ENCODE measurements at regions not wholly inside any gene's neighbourhood (a gene's known extent, or its start where the extent isn't known, plus 50 kb on each side); places are given as distances from the start of the nearest gene placed in this dataset.
A peak's percentile ranks its signal among the peaks of the same experiment; 100 is the strongest.
"Not testable (repeated sequence)": the region's sequence is repeated elsewhere in the genome, so short reads cannot be mapped to it uniquely, and the experiment has no call there.

DNA sequence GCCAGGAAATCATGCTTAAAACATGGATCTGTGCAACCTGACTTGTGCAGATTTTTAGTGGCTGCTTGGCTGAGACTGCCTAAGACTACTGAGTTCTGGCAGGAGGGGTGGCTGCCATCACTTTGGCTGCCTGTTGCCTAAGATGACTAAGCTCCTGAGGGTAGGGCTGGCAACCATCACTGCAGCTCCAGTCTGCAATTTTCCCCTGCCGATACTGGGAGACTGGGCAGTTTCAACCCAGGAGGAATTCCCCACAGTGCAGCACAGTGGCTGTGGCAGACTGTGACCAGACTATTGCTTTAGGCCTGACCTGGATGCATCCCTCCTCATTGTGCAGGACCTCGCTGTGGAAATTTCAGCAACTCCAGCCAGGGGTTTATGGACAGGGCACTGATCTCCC lies 544.9 kb downstream of the ANKRD50 start:
- H3K4me3 ChIP-seq (ENCODE audit: low read depth, low read length), result no peak overlapping the region
- H2AFZ ChIP-seq (ENCODE audit: low read length, unreplicated experiment), result no peak overlapping the region
- no peaks in the 10 kb centered on the region for H3K4me1 ChIP-seq (ENCODE audit: control insufficient read depth, insufficient read depth, low read length, unreplicated experiment)
- no peak overlapping the region for H3K27ac ChIP-seq (ENCODE audit: low read depth, low read length)
- H3K36me3 ChIP-seq (ENCODE audit: insufficient read depth, low read length), result no peaks in the 10 kb centered on the region
- no peaks in the 10 kb centered on the region for H3K79me2 ChIP-seq (ENCODE audit: control insufficient read depth, insufficient read depth, low read length, unreplicated experiment)
- no peaks in the 10 kb centered on the region for H3K27me3 ChIP-seq (ENCODE audit: insufficient read depth, low read length)

DNA sequence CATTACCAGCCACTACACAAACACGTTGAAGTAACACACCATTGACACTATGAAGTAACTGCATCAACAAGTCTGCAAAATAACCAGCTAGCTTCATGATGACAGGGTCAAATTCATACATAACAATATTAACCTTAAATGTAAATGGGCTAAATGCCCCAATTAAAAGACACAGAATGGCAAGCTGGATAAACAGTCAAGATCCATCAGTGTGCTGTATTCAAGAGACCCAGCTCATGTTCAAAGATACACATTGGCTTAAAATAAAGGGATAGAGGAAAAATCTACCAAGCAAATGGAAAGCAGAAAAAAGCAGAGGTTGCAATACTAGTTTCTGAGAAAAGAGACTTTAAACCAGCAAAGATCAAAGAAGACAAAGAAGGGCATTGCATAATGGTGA lies 543.0 kb downstream of the ANKRD50 start:
- not testable (repeated sequence) for H2AFZ ChIP-seq (ENCODE audit: low read length, unreplicated experiment); H3K27me3 ChIP-seq (ENCODE audit: insufficient read depth, low read length); H3K4me1 ChIP-seq (ENCODE audit: control insufficient read depth, insufficient read depth, low read length, unreplicated experiment); H3K79me2 ChIP-seq (ENCODE audit: control insufficient read depth, insufficient read depth, low read length, unreplicated experiment); H3K27ac ChIP-seq (ENCODE audit: low read depth, low read length); H3K4me3 ChIP-seq (ENCODE audit: low read depth, low read length); H3K36me3 ChIP-seq (ENCODE audit: insufficient read depth, low read length)

DNA sequence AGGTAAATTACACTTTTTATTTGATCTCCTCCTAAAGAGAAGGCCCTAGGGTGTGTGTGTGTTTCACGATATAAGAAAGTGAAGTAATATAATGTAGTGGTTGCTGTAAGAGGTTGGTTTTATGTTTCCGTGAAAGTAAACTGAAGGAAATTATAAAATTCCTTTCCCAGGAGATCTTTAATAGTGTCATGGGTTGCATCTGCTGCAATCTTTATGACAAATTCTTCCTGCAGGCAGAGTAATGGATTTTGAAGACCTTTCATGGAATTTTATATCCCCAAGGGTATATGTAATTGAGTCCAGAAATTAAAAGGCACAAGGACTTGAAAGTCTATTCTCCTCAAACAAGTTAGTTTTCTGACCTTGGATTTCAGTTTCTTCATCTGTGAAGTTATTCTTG lies 538.6 kb downstream of the ANKRD50 start:
- no peak overlapping the region for H3K27ac ChIP-seq (ENCODE audit: low read depth, low read length)
- H3K4me1 ChIP-seq (ENCODE audit: control insufficient read depth, insufficient read depth, low read length, unreplicated experiment), result peaks cover 17% of the 10 kb centered on the region
- no peak overlapping the region for H2AFZ ChIP-seq (ENCODE audit: low read length, unreplicated experiment)
- H3K4me3 ChIP-seq (ENCODE audit: low read depth, low read length), result no peak overlapping the region
- no peaks in the 10 kb centered on the region for H3K79me2 ChIP-seq (ENCODE audit: control insufficient read depth, insufficient read depth, low read length, unreplicated experiment)
- H3K36me3 ChIP-seq (ENCODE audit: insufficient read depth, low read length), result no peaks in the 10 kb centered on the region
- H3K27me3 ChIP-seq (ENCODE audit: insufficient read depth, low read length), result no peaks in the 10 kb centered on the region

DNA sequence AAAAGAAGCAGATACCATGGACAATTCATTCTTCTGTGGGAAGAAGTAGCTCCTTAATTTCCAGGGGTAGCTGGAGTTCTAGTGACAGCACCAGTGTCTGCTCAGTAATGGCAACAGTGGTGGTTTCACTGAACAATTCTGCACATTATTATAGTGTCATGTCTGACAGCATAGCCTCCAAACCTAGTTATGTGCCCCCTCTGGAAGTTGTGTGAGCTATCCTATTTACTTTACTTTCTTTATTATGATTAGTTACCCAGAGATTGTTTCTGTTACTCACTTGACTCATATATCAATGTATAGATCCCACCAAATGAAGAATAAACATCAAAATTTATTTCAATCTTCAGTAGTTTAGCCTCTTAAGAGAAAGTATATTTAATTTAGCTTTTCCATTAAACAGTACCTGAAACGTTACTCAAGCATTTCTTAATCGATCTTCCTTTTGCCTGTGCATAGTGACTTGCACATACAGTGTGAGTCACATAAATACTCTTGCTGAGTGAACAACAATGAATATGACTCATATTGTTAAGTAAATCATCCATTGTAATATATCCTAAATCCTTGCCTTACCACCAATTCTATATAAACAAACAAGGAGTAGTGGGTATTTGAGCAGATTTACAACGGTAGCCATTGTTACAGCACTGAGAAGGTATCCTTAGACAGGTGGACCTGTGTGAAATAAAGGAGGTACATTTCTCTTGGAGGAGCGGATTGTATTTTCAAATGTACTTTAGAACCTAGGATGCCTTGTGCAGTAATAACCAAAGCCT lies 534.7 kb downstream of the ANKRD50 start:
- H3K27me3 ChIP-seq (ENCODE audit: insufficient read depth, low read length), result no peaks in the 10 kb centered on the region
- H3K27ac ChIP-seq (ENCODE audit: low read depth, low read length), result peak overlapping the region; percentile 81
- no peak overlapping the region for H2AFZ ChIP-seq (ENCODE audit: low read length, unreplicated experiment)
- no peaks in the 10 kb centered on the region for H3K79me2 ChIP-seq (ENCODE audit: control insufficient read depth, insufficient read depth, low read length, unreplicated experiment)
- H3K4me3 ChIP-seq (ENCODE audit: low read depth, low read length), result peak overlapping the region; percentile 52; the same call in 1 of the 2 replicates
- no peaks in the 10 kb centered on the region for H3K36me3 ChIP-seq (ENCODE audit: insufficient read depth, low read length)
- H3K4me1 ChIP-seq (ENCODE audit: control insufficient read depth, insufficient read depth, low read length, unreplicated experiment), result peaks cover 27% of the 10 kb centered on the region

DNA sequence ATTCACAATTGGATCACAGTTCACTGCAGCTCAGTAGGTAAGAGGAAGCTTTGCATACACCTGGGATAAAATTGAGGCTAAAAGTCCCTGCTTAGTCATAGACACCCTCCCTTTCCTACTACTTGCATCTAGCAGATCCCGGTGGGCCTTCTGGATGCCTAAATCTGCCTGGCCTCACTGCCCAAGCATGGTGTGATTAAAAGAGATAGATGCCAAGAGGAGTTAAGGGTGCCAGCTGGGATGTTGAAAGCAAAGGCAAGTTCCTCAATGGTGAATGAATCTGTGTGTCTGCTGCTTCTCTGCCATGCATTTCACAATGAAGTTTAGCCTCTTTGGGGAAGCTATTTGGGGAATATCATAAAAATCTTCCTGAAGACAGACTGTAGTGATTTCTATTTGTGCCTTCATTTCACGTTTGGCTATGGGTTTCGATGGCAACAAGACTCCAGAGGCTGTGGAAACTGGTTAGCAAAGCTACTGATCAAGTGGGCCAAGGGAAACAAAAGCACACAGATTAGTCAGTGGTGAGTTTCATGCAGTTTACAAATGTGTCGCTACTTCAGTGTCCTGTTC lies 534.0 kb downstream of the ANKRD50 start:
- peaks cover 27% of the 10 kb centered on the region for H3K4me1 ChIP-seq (ENCODE audit: control insufficient read depth, insufficient read depth, low read length, unreplicated experiment)
- H3K4me3 ChIP-seq (ENCODE audit: low read depth, low read length), result peak overlapping the region; percentile 14; the same call in 1 of the 2 replicates
- H2AFZ ChIP-seq (ENCODE audit: low read length, unreplicated experiment), result peak overlapping the region; percentile 1
- H3K79me2 ChIP-seq (ENCODE audit: control insufficient read depth, insufficient read depth, low read length, unreplicated experiment), result no peaks in the 10 kb centered on the region
- no peaks in the 10 kb centered on the region for H3K27me3 ChIP-seq (ENCODE audit: insufficient read depth, low read length)
- peak overlapping the region; percentile 81 for H3K27ac ChIP-seq (ENCODE audit: low read depth, low read length)
- H3K36me3 ChIP-seq (ENCODE audit: insufficient read depth, low read length), result no peaks in the 10 kb centered on the region

DNA sequence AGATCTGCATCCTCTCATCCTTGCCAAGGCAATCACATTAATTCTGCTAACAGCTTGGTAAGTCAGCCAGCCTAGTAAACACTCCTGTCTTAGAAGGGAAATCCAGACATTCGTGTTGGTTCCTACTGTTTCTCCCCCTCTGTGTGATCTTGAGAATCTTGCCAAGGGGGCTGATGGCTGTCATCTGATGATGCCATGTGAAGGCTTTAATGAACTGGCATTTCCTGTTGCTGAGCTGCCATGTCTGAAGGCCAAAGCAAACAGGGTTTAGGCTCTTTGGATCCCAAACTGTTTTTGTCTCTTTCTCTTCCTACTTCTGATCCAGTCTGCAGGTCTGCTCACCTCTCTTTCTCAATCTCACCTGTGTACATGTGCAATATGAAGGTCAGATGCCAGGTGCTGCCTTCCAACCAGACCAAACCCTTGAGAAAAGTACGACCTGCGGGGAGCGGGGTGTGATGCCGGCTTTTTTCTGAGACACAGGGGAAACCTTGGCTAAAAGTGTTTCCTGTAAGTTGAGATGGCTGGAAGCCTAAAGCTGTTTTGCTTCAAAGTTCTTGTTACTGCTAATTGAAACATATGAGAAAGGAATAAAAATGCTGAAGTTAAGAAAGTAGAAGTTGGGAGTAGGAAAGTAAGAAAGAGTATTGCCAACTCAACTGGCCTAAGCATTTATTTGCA lies 532.9 kb downstream of the ANKRD50 start:
- Histone ChIP-seq H3K4me1 (ENCODE audit: control insufficient read depth, insufficient read depth, low read length, unreplicated experiment) (peaks cover 27% of the 10 kb centered on the region), H3K27me3 (ENCODE audit: insufficient read depth, low read length) (no peaks in the 10 kb centered on the region), H3K4me3 (ENCODE audit: low read depth, low read length) (no peak overlapping the region), H3K27ac (ENCODE audit: low read depth, low read length) (peak overlapping the region; percentile 81; the same call in 1 of the 2 replicates), H3K36me3 (ENCODE audit: insufficient read depth, low read length) (no peaks in the 10 kb centered on the region), H2AFZ (ENCODE audit: low read length, unreplicated experiment) (no peak overlapping the region), H3K79me2 (ENCODE audit: control insufficient read depth, insufficient read depth, low read length, unreplicated experiment) (no peaks in the 10 kb centered on the region)

DNA sequence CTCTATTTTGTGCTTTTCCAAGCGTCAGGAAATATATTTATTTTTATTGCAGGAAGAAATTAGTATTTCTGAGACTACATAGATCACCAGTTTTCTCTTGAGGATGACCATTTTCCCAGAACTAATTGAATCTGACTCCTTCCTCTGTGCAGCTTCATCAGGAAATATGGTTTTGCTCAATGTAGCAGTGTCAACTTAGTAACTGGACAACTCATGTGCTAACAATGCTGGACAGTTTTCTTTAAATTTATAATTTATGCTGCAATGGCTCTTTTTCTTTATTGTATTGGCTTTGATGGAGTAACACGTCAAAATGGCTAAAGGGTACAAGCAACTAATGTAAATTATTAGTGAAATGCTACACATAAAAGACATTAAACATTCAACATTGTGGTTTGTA lies 531.5 kb downstream of the ANKRD50 start:
- Histone ChIP-seq H3K4me1 (ENCODE audit: control insufficient read depth, insufficient read depth, low read length, unreplicated experiment) (peaks cover 27% of the 10 kb centered on the region), H3K79me2 (ENCODE audit: control insufficient read depth, insufficient read depth, low read length, unreplicated experiment) (no peaks in the 10 kb centered on the region), H3K36me3 (ENCODE audit: insufficient read depth, low read length) (no peaks in the 10 kb centered on the region), H3K27me3 (ENCODE audit: insufficient read depth, low read length) (no peaks in the 10 kb centered on the region), H2AFZ (ENCODE audit: low read length, unreplicated experiment) (no peak overlapping the region), H3K27ac (ENCODE audit: low read depth, low read length) (no peak overlapping the region), H3K4me3 (ENCODE audit: low read depth, low read length) (no peak overlapping the region)

DNA sequence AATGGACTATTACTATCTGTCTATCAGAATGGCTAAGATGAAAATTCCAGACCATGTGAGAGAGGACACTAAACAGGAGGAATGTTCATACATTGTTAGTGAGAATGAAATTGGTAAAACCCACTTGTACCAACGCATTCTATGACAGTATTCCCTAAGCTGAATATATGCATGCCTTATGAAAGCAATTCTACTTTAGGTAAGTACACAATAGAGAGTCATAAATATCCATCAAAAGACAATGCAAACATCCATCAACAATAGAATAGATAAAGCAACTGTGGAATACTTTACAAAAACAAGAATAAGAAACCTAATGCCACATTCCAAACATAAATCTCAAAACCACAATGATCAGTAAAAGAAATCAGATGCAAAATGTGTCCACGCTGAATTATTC lies 529.3 kb downstream of the ANKRD50 start:
- H3K4me1 ChIP-seq (ENCODE audit: control insufficient read depth, insufficient read depth, low read length, unreplicated experiment), result peaks cover 17% of the 10 kb centered on the region
- no peaks in the 10 kb centered on the region for H3K27me3 ChIP-seq (ENCODE audit: insufficient read depth, low read length)
- no peak overlapping the region for H3K27ac ChIP-seq (ENCODE audit: low read depth, low read length)
- H3K4me3 ChIP-seq (ENCODE audit: low read depth, low read length), result no peak overlapping the region
- H3K79me2 ChIP-seq (ENCODE audit: control insufficient read depth, insufficient read depth, low read length, unreplicated experiment), result no peaks in the 10 kb centered on the region
- H2AFZ ChIP-seq (ENCODE audit: low read length, unreplicated experiment), result no peak overlapping the region
- no peaks in the 10 kb centered on the region for H3K36me3 ChIP-seq (ENCODE audit: insufficient read depth, low read length)

DNA sequence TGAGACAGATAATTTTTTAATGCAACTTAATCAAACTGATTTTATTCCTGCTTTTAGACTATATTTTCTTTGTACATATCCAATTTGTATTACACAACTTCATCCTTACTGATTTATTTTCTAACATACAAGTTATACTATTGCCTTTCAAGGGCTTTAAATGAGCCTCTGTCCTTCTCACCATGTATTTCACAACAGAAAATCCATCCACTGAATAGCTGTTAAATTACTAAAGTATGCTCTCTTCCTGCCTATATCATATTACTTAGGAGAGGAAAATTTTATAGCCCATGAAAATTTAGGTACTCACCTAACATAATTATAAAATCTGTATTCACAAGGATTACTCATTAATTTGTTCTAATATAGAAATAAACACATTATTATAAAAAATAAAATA lies 528.6 kb downstream of the ANKRD50 start:
- H3K4me3 ChIP-seq (ENCODE audit: low read depth, low read length), result no peak overlapping the region
- no peaks in the 10 kb centered on the region for H3K27me3 ChIP-seq (ENCODE audit: insufficient read depth, low read length)
- no peak overlapping the region for H2AFZ ChIP-seq (ENCODE audit: low read length, unreplicated experiment)
- no peak overlapping the region for H3K27ac ChIP-seq (ENCODE audit: low read depth, low read length)
- H3K4me1 ChIP-seq (ENCODE audit: control insufficient read depth, insufficient read depth, low read length, unreplicated experiment), result peaks cover 10% of the 10 kb centered on the region
- H3K36me3 ChIP-seq (ENCODE audit: insufficient read depth, low read length), result no peaks in the 10 kb centered on the region
- H3K79me2 ChIP-seq (ENCODE audit: control insufficient read depth, insufficient read depth, low read length, unreplicated experiment), result no peaks in the 10 kb centered on the region

DNA sequence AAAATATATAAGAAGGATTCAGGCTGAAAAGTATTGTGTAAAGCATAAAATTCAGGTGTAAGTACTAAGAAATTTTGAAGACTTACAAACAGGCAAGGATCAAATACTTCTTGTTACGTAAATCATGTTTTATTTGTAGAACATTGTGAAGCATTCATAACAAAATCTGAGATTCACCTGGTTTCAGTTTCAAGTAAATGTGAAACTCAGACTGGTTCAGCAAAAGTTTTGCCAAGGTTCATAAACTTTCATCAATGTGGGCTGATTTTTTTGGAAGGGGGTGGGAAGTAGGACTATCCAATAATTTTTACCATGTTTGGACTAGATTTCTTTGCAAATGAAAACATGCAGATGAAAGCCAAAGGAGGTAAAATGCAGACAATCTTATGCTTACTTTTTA lies 527.7 kb downstream of the ANKRD50 start:
- Histone ChIP-seq H3K27me3 (ENCODE audit: insufficient read depth, low read length) (no peaks in the 10 kb centered on the region), H3K27ac (ENCODE audit: low read depth, low read length) (no peak overlapping the region), H2AFZ (ENCODE audit: low read length, unreplicated experiment) (no peak overlapping the region), H3K79me2 (ENCODE audit: control insufficient read depth, insufficient read depth, low read length, unreplicated experiment) (no peaks in the 10 kb centered on the region), H3K36me3 (ENCODE audit: insufficient read depth, low read length) (no peaks in the 10 kb centered on the region), H3K4me3 (ENCODE audit: low read depth, low read length) (no peak overlapping the region), H3K4me1 (ENCODE audit: control insufficient read depth, insufficient read depth, low read length, unreplicated experiment) (peaks cover 1% of the 10 kb centered on the region)

DNA sequence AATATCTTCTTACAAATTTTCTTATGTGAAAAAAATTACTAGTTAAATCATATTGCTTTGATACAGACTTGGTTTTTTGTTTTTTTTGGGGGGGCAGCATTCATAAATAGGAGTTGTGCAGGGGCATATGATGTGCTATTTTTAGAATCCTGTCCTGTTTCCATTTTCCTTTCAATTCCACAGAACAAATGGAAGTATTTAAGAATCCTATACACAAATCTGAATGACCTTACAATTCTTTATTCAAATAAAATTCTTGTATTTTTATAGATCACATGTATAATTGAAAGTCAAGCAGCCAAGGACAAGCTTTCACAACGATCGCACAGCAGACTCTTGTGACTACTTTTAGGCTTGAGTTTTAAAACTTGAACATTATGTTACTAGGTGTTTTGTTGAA lies 523.9 kb downstream of the ANKRD50 start:
- Histone ChIP-seq H3K27me3 (ENCODE audit: insufficient read depth, low read length) (no peaks in the 10 kb centered on the region), H3K4me3 (ENCODE audit: low read depth, low read length) (no peak overlapping the region), H2AFZ (ENCODE audit: low read length, unreplicated experiment) (no peak overlapping the region), H3K27ac (ENCODE audit: low read depth, low read length) (no peak overlapping the region), H3K79me2 (ENCODE audit: control insufficient read depth, insufficient read depth, low read length, unreplicated experiment) (no peaks in the 10 kb centered on the region), H3K36me3 (ENCODE audit: insufficient read depth, low read length) (no peaks in the 10 kb centered on the region; the same call in 1 of the 2 replicates), H3K4me1 (ENCODE audit: control insufficient read depth, insufficient read depth, low read length, unreplicated experiment) (no peaks in the 10 kb centered on the region)
